C1 segment of cervical spinal cord (tissue), 14 donors: ENCODE measurements at regions not wholly inside any gene's neighbourhood (a gene's known extent, or its start where the extent isn't known, plus 50 kb on each side); places are given as distances from the start of the nearest gene placed in this dataset.
"Not testable (repeated sequence)": the region's sequence is repeated elsewhere in the genome, so short reads cannot be mapped to it uniquely, and the experiment has no call there.

Experiments
- DNase-seq, 14 donors: peaks; one replicate each; lab custom pipeline; 2025; lab: John Stamatoyannopoulos, UW

DNA sequence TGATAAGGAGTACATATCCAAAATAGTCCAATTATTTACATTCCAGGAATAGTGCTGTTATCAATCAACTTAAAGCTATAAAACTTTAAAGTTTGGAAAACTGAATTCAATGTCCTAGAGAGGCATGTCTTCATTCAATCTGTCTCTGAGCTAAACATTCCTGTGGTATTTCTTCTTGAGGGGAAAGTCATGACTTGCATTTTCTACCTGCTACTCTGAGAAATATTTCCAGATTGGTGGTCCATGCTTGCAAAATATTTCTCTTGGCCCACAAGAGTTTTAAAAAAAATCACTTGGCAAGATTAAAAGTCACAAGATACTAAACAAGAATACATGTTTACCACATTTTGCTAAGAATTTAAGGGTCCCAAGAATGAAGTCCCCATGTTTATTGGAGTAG, 63.6 kb upstream of the HGF start:
- no peak for DNase-seq

DNA sequence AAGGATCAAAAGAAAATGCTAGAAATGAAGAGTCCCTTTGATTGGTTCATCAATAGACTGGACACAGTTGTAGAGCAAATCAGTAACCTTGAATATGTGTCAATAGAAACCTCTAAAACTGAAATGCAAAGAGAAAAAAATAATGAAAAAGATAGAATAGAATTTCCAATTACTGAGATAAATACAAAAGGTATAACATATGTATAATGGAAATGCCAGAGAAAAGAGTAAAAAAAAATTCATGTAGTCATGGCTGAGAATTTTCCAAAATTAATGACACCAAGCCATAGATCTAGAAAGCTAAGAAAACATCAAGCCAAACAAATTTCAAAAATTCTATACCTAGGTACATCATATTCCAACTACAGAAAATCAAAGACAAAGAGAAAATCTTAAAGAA, 62.0 kb upstream of the HGF start:
- DNase-seq = no peak

DNA sequence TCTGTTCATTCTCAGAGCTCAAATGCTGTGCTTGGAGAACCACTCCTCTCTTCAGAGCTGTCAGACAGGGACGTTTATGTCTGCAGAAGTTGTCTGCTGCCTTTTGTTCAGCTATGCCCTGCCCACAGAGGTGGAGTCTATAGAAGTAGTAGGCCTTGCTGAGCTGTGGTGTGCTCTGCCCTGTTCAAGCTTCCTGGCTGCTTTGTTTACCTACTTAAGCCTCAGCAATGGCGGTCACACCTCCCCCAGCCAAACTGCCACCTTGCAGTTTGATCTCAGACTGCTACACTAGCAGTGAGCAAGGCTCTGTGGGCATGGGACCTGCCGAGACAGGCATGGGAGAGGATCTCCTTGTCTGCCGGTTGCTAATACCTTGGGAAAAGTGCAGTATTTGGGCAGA, 59.7 kb upstream of the HGF start:
- not testable (repeated sequence) for DNase-seq

DNA sequence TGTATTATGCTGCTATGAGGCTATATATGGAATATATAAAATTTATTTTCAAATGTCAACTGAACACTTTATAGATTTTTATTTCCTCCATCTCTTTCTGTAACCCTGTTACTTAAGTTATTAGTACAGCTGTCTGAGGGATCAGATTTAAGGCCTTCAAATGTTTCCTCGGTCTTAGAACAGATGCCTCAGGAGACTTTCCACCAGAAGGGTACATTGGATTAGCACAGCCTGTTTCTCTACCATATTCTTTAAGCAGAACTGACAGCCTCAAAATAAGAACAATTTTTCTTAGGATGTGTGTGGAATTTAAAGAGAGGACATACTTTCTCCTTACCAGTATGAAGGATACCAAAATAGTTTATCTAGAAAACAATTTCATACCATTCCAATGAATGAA, 53.0 kb upstream of the HGF start:
- no peak for DNase-seq

DNA sequence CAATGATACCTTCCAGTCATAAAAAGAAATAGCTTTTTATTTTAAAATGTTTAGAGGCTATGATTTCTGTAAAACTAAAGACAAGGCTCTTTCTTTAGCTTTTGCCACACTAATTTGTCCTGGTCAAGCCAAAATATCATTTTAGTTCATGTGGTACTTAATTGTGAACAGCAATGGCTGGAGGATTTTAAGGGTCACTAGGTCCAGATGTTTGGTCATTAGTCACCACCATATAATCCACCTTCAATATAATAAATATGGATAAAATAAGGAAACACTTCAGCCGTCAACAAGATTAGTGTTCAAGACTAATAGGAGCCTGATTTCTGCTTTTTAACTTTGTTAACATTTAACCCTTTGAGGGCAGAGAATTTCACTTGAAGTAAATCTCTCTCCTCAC, 50.0 kb upstream of the HGF start:
- no peak for DNase-seq
